Upper lobe of left lung (tissue), 6 donors: ENCODE measurements at regions not wholly inside any gene's neighbourhood (a gene's known extent, or its start where the extent isn't known, plus 50 kb on each side); places are given as distances from the start of the nearest gene placed in this dataset.

Experiments used
- ATAC-seq, 2 donors: fragments of 200-7000 bp; cut with Tn5 transposase; one replicate each; pipeline ENCODE4 v1.9.1; 2022; ENCODE audit warnings: mild to moderate bottlenecking in 2 of 2, moderate library complexity in 2 of 2; ENCODE audit not compliant: low FRiP score in 2 of 2
- DNase-seq, 2 donors: peaks; one replicate each; pipeline ENCODE4 v3.0.0-alpha.2; 2019 to 2020
- H3K27ac ChIP-seq, 4 donors: fragments of 200-600 bp; sonication (generic); one replicate each; pipeline ENCODE4 v1.5.1; 2016 to 2019
- H3K27me3 ChIP-seq, 4 donors: fragments of 200-600 bp; sonication (generic); one replicate each; pipeline ENCODE4 v1.5.1; 2017 to 2019
- H3K36me3 ChIP-seq, 4 donors: fragments of 200-600 bp; sonication (generic); one replicate each; pipeline ENCODE4 v1.5.1; 2016 to 2019
- H3K4me1 ChIP-seq, 4 donors: fragments of 200-600 bp; sonication (generic); one replicate each; pipeline ENCODE4 v1.5.1; 2018 to 2019
- H3K4me3 ChIP-seq, 4 donors: fragments of 200-600 bp; sonication (generic); one replicate each; pipeline ENCODE4 v1.5.1; 2017 to 2019; ENCODE audit warnings: mild to moderate bottlenecking in 2 of 4, moderate library complexity in 1 of 4
- H3K9me3 ChIP-seq, 4 donors: fragments of 200-600 bp; sonication (generic); one replicate each; pipeline ENCODE4 v1.5.1; 2018 to 2019
- EP300 ChIP-seq, 4 donors: sonication (generic); formaldehyde crosslinking; IDR thresholded peaks; one replicate each; pipeline ENCODE4 v1.5.1; 2017; ENCODE audit warnings: antibody characterized with exemption in 4 of 4, control low read depth in 2 of 4
- POLR2A ChIP-seq, 4 donors: fragments of 450-650 bp; IDR thresholded peaks; one replicate each; pipeline ENCODE4 v1.5.1; 2016 to 2017; ENCODE audit warnings: antibody characterized with exemption in 4 of 4, mild to moderate bottlenecking in 2 of 4
- POLR2AphosphoS5 ChIP-seq, 2 donors: sonication (generic); formaldehyde crosslinking; IDR thresholded peaks; one replicate each; pipeline ENCODE4 v1.5.1; 2017; ENCODE audit warnings: antibody characterized with exemption in 2 of 2
- WGBS, 2 donors: methylation state at CpG; one replicate each; pipeline ENCODE4 v1.1.5; 2017 to 2018; 5-methylcytosine and 5-hydroxymethylcytosine counted together
- TF ChIP-seq, protein P1 (sequence below), 6 experiments: fragments of 450-650 bp in 4 of 6; fragments of 200-600 bp in 2 of 6; sonication (generic) in 2 of 6; IDR thresholded peaks; one replicate each; pipeline ENCODE4 v1.5.1; 2016 to 2019; ENCODE audit warnings: antibody characterized with exemption in 6 of 6
- donor health status: DM: no; HTN: no; CAD: no; lungs with moderate emphysema.
- donor health status: DM: no; HTN: yes; CAD: no; lungs with severe emphysema.

DNA sequence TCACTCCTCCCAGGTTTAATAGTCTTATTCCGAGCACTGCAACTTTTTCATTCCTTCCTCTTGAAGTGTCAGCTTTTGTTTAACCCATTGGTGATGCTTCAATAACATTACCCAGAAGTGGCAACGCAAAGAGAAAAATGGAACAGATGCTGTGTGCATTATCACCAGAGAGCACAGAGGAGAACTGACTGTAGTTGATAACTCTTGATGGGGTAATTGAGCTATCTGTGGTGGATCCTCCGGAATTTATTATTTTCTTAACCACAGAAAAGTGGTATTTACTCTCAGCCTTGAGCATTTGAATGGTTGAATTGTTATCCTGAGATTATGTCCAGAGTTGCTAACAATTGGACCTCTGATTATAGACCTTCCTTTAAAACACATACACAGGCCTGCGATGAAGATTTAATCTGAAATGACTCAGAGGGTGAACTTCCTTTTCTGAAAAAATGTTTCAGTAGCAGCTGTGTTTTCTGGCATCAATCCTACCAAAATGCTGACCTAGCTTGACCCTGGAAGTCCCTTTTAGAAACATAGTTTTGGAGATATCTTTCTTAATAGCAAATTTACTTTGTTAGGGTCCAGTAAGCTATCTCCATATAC lies 1584.4 kb upstream of the LRRTM3 start:
- H3K27ac ChIP-seq = no peak overlapping the region
- no peaks in the 10 kb centered on the region for H3K4me1 ChIP-seq
- DNase-seq (no peak), ATAC-seq (peak in 1 of 2 donors; percentile 35)
- 31 to 34% methylated on average over 4 of the region's 4 CpGs for WGBS, 2 donors
- no peaks in the 10 kb centered on the region for H3K9me3 ChIP-seq
- no peak overlapping the region for H3K4me3 ChIP-seq
- no peak for TF ChIP-seq POLR2A (IDR thresholded peaks at IDR 0.05)
- no peak for TF ChIP-seq POLR2AphosphoS5 (IDR thresholded peaks at IDR 0.05)
- TF ChIP-seq, protein P1, sequence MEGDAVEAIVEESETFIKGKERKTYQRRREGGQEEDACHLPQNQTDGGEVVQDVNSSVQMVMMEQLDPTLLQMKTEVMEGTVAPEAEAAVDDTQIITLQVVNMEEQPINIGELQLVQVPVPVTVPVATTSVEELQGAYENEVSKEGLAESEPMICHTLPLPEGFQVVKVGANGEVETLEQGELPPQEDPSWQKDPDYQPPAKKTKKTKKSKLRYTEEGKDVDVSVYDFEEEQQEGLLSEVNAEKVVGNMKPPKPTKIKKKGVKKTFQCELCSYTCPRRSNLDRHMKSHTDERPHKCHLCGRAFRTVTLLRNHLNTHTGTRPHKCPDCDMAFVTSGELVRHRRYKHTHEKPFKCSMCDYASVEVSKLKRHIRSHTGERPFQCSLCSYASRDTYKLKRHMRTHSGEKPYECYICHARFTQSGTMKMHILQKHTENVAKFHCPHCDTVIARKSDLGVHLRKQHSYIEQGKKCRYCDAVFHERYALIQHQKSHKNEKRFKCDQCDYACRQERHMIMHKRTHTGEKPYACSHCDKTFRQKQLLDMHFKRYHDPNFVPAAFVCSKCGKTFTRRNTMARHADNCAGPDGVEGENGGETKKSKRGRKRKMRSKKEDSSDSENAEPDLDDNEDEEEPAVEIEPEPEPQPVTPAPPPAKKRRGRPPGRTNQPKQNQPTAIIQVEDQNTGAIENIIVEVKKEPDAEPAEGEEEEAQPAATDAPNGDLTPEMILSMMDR (IDR thresholded peaks at IDR 0.05) = no peak
- TF ChIP-seq EP300 (IDR thresholded peaks at IDR 0.05) = no peak
- no peaks in the 10 kb centered on the region for H3K36me3 ChIP-seq
- no peaks in the 10 kb centered on the region for H3K27me3 ChIP-seq

DNA sequence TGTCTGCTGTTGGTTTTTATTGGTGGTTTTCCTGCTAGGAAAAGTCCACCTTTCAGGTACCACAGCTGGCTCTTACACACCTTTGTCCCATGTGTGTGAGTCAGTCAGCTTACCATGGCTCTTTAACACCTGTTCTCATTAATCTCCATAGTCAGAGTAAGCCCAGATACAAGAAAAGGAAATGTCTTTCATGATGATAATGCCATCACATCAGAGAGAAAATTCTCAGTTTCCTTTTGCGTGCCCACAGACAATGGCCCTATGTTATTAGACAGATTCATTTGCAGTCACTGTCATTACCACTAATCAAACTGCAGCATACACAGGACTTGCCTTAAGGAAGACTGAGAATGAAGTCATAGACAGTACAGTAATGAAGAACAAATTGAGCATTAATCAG lies 1583.6 kb upstream of the LRRTM3 start:
- H3K27ac ChIP-seq = no peak overlapping the region
- no peaks in the 10 kb centered on the region for H3K4me1 ChIP-seq
- no peak for TF ChIP-seq EP300 (IDR thresholded peaks at IDR 0.05)
- TF ChIP-seq, protein P1 (IDR thresholded peaks at IDR 0.05) = no peak
- TF ChIP-seq POLR2A (IDR thresholded peaks at IDR 0.05) = no peak
- TF ChIP-seq POLR2AphosphoS5 (IDR thresholded peaks at IDR 0.05) = no peak
- H3K9me3 ChIP-seq = no peaks in the 10 kb centered on the region
- no peaks in the 10 kb centered on the region for H3K27me3 ChIP-seq
- H3K4me3 ChIP-seq = no peak overlapping the region
- ATAC-seq (no peak), DNase-seq (no peak)
- H3K36me3 ChIP-seq = no peaks in the 10 kb centered on the region
- WGBS, 2 donors = 82 to 85% methylated on average over 1 of the region's 1 CpG

DNA sequence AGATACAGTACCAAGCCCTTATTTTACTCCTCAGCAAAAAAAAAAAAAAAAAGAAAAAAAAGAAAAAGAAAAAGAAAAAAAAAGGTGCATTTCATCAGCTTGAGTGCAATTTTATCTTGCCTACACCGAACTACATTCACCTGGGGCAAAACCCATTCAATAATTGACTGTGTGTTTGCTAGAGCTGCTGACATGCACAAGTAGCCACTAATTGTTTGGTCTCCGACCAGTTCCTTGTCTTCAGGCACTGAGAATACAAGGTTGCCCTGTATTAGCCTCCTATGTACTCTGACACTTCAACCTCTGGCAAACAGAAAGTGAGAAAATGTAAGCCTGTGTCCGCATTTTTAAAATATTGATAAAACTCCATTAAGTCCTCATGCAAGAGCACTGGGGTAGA lies 1579.4 kb upstream of the LRRTM3 start:
- TF ChIP-seq POLR2AphosphoS5 (IDR thresholded peaks at IDR 0.05) = no peak
- TF ChIP-seq POLR2A (IDR thresholded peaks at IDR 0.05) = no peak
- TF ChIP-seq EP300 (IDR thresholded peaks at IDR 0.05) = no peak
- TF ChIP-seq, protein P1 (IDR thresholded peaks at IDR 0.05) = no peak
- 60% methylated on average over 3 of the region's 3 CpGs for WGBS, 2 donors
- DNase-seq (no peak), ATAC-seq (no peak)
- Histone ChIP-seq H3K4me1 (no peaks in the 10 kb centered on the region), H3K4me3 (no peak overlapping the region), H3K9me3 (no peaks in the 10 kb centered on the region), H3K27me3 (no peaks in the 10 kb centered on the region), H3K27ac (no peak overlapping the region), H3K36me3 (no peaks in the 10 kb centered on the region)

DNA sequence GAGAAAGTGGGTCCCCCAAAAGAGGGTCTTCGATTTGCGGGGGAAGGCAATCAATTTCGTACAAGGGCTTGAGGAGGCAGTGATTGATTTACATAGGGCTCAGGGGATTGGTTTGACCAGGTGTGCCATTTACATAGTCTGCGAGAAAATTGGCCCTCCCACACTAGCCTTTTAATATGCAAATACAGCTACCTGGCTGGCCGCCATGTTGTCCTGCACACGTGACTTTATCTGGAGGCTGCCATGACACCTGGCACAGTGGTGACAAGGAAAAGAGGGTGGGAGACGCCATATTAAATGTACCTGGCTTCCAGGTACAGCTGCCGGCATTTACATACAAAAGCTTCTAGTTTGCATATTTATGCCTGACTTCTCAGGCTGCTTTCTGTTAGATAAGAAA lies 1577.2 kb upstream of the LRRTM3 start:
- ATAC-seq (no peak), DNase-seq (no peak)

More for the DNA sequence above, 1577.2 kb upstream of the LRRTM3 start:
- TF ChIP-seq, protein P1 (IDR thresholded peaks at IDR 0.05) = no peak
- no peak for TF ChIP-seq POLR2AphosphoS5 (IDR thresholded peaks at IDR 0.05)
- TF ChIP-seq EP300 (IDR thresholded peaks at IDR 0.05) = no peak
- no peak for TF ChIP-seq POLR2A (IDR thresholded peaks at IDR 0.05)
- Histone ChIP-seq H3K9me3 (no peaks in the 10 kb centered on the region), H3K4me1 (no peaks in the 10 kb centered on the region), H3K27me3 (no peaks in the 10 kb centered on the region), H3K27ac (no peak overlapping the region), H3K36me3 (no peaks in the 10 kb centered on the region), H3K4me3 (no peak overlapping the region)
- WGBS, 2 donors = 88 to 91% methylated on average over 8 of the region's 8 CpGs
